Tibial artery (tissue), 4 donors: ENCODE measurements at regions not wholly inside any gene's neighbourhood (a gene's known extent, or its start where the extent isn't known, plus 50 kb on each side); places are given as distances from the start of the nearest gene placed in this dataset.

ENCODE experiments used
- DNase-seq, 2 donors: peaks; one replicate each; pipeline ENCODE4 v3.0.0-alpha.2; 2019
- H3K27ac ChIP-seq, 2 donors: fragments of 200-600 bp; sonication (generic) in 1 of 2; 1 replicate in 1 of 2; 2 replicates in 1 of 2; pipeline ENCODE4 v1.5.1; 2018 to 2019; ENCODE audit warnings: mild to moderate bottlenecking in 1 of 2
- H3K27me3 ChIP-seq, 2 donors: fragments of 200-600 bp; sonication (generic) in 1 of 2; one replicate each; pipeline versions ENCODE4 v1.5.1 to v1.6.0; 2016 to 2019
- H3K36me3 ChIP-seq, 3 donors: fragments of 200-600 bp; sonication (generic) in 2 of 3; one replicate each; pipeline ENCODE4 v1.5.1; 2016 to 2019; ENCODE audit warnings: mild to moderate bottlenecking in 2 of 3
- H3K4me1 ChIP-seq, 4 donors: fragments of 200-600 bp; sonication (generic) in 2 of 4; 1 replicate in 3 of 4; 2 replicates in 1 of 4; pipeline ENCODE4 v1.5.1; 2016 to 2019
- H3K4me3 ChIP-seq, 2 donors: fragments of 200-600 bp; sonication (generic) in 1 of 2; 1 replicate in 1 of 2; 2 replicates in 1 of 2; pipeline ENCODE4 v1.5.1; 2018 to 2019; ENCODE audit warnings: mild to moderate bottlenecking in 2 of 2
- H3K9me3 ChIP-seq, 3 donors: fragments of 200-600 bp; sonication (generic) in 1 of 3; one replicate each; pipeline ENCODE4 v1.5.1; 2016 to 2019
- intact Hi-C: fragments of 100-400 bp; cut with DNase I; formaldehyde crosslinking; loops from one replicate; pipeline ENCODE4 v1.15.0; 2023; ENCODE audit warnings: low total_unique reads
- TF ChIP-seq, protein P1 (sequence below), 2 experiments: fragments of 200-600 bp in 1 of 2; fragments of 450-650 bp in 1 of 2; IDR thresholded peaks; one replicate each; pipeline ENCODE4 v1.5.1; 2017 to 2019; ENCODE audit warnings: antibody characterized with exemption in 2 of 2, mild to moderate bottlenecking in 1 of 2, moderate library complexity in 1 of 2

DNA sequence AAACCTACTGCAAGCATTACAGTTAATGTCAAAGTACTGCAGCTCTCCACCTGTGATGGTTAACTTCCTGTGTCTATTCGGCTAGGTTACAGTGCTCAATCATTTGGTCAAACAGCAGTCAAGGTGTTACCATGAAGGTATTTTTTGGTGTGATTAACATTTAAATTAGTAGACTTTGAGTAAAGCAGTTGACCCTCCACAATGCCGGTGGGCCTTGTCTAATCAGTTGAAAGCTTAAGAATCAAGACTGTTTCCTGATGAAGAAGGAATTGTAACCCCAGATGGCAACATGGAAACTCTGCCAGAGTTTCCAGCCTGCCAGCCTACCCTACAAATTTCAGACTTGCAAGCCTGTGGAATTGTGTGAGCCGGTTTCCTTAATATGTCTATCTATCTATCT, 683.9 kb downstream of the BRD1 start:
- intact Hi-C loops: no loop called here

DNA sequence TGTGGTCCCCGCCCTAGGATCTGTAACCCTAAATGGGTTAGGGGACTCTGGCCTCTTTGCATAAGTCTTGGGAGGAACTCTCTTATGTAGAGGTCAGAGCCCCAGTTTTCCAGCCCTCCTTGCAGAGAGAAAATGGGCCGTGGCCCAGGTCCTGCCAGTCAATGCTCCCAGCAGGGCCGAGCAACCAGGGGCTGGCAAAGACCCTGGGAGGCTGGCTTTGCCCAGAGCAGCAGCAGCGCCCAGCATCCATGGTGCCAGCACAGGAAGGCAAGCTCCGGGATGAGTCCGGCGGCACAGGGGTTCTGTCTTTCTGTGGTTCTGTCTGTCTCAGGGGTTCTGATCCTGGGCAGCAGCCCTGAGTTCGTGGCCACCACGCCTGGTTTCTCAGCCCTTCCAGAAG, 684.8 kb downstream of the BRD1 start:
- H3K27me3 ChIP-seq: peaks cover 0 to 33% of the 10 kb centered on the region in 2 donors
- no peaks in the 10 kb centered on the region for H3K4me1 ChIP-seq
- intact Hi-C loops: no loop called here
- no peak overlapping the region for H3K4me3 ChIP-seq
- DNase-seq: no peak
- TF ChIP-seq, protein P1, sequence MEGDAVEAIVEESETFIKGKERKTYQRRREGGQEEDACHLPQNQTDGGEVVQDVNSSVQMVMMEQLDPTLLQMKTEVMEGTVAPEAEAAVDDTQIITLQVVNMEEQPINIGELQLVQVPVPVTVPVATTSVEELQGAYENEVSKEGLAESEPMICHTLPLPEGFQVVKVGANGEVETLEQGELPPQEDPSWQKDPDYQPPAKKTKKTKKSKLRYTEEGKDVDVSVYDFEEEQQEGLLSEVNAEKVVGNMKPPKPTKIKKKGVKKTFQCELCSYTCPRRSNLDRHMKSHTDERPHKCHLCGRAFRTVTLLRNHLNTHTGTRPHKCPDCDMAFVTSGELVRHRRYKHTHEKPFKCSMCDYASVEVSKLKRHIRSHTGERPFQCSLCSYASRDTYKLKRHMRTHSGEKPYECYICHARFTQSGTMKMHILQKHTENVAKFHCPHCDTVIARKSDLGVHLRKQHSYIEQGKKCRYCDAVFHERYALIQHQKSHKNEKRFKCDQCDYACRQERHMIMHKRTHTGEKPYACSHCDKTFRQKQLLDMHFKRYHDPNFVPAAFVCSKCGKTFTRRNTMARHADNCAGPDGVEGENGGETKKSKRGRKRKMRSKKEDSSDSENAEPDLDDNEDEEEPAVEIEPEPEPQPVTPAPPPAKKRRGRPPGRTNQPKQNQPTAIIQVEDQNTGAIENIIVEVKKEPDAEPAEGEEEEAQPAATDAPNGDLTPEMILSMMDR (IDR thresholded peaks at IDR 0.05): no peak
- no peaks in the 10 kb centered on the region for H3K9me3 ChIP-seq
- no peak overlapping the region for H3K27ac ChIP-seq
- H3K36me3 ChIP-seq: no peaks in the 10 kb centered on the region

More for the DNA sequence above, 683.9 kb downstream of the BRD1 start:
- no peak for DNase-seq
- no peak overlapping the region for H3K4me3 ChIP-seq
- H3K27me3 ChIP-seq: peaks cover 0 to 36% of the 10 kb centered on the region in 2 donors
- TF ChIP-seq, protein P1 (IDR thresholded peaks at IDR 0.05): no peak
- H3K36me3 ChIP-seq: no peaks in the 10 kb centered on the region
- H3K4me1 ChIP-seq: no peaks in the 10 kb centered on the region
- H3K9me3 ChIP-seq: no peaks in the 10 kb centered on the region
- no peak overlapping the region for H3K27ac ChIP-seq

DNA sequence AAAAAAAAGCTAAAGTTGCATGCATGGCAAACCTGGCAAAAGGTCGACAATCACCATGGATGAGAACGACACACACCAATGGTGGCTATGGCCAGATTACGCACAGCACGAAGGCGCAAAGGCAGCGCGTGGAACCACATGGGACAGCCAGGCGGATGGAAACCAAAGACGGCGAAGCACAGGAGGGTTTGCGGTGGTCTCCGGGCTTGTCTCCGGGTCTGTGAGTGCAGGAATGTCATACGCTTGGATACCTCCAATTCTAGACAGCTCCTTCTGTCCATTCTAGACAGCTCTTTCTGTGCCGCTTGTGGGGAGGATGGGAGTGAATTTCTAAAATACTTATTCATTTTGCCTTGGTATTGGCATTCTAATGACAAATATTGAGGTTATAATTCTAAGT, 685.4 kb downstream of the BRD1 start:
- TF ChIP-seq, protein P1 (IDR thresholded peaks at IDR 0.05): no peak
- Histone ChIP-seq H3K4me1 (no peaks in the 10 kb centered on the region), H3K9me3 (no peaks in the 10 kb centered on the region), H3K36me3 (no peaks in the 10 kb centered on the region), H3K4me3 (no peak overlapping the region), H3K27ac (no peak overlapping the region), H3K27me3 (peaks cover 0 to 33% of the 10 kb centered on the region in 2 donors)
- no peak for DNase-seq
- intact Hi-C loops: no loop called here

DNA sequence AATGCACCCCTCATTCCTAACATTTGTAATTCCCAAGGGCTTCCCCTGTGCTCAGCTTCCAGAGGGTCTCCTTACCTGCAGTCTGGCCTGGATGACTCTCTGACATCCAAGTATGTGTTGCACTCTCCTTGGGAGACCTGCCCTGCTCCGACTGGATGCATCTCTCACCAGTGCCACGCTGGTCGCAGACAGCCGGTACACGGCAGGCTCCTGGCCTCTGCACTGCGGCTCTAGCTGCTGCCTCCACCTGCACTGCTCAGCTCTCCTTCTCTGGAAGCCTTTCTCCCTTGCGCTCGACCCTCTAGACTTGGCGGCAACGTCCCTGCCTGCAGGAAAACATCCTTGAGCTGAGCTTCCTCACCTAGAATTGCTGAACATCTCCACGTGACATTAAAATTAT, 685.9 kb downstream of the BRD1 start:
- H3K4me1 ChIP-seq: no peaks in the 10 kb centered on the region
- intact Hi-C loops: no loop called here
- no peaks in the 10 kb centered on the region for H3K9me3 ChIP-seq
- H3K4me3 ChIP-seq: no peak overlapping the region
- H3K27ac ChIP-seq: no peak overlapping the region
- no peaks in the 10 kb centered on the region for H3K36me3 ChIP-seq
- TF ChIP-seq, protein P1 (IDR thresholded peaks at IDR 0.05): no peak
- H3K27me3 ChIP-seq: peaks cover 0 to 34% of the 10 kb centered on the region in 2 donors
- DNase-seq: no peak

DNA sequence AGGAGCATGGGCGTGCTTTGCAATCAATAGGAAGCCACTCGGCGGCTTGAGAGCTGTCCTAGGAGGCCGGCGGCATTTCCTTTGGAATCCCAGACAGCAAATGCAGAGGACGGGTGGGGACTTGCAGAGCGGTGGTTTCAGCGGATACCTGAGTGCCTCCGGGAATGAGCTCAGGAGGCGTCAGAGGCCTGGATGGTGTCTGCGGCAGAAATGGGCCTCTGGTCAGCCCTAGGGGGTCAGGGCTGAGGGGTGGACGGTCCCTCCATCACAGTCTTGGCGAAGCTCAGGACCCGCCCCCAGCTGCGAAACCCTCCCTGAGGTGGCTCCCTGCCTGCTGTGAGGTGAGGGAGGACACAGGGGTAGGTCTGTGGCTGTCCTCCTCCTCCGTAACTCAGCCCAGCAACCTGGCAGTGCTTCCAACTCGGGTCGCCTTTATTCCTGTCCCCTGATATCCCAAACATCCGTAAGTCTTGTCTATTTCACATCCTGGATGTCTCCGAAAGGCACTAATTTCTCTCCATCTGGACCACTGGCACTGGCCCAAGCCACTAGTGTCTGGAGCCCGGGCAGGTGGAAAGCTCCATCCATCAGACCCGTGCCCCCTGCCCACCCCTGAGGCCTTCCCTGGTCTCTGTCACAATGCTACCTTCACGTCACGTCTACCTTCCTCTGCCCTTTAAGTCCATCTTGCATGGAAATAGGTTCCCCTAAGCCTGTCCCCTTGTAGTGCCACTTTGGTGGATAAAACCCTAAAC, 686.6 kb downstream of the BRD1 start:
- intact Hi-C loops: no loop called here
- Histone ChIP-seq H3K4me1 (no peaks in the 10 kb centered on the region), H3K27me3 (peaks cover 0 to 33% of the 10 kb centered on the region in 2 donors), H3K9me3 (no peaks in the 10 kb centered on the region), H3K36me3 (no peaks in the 10 kb centered on the region), H3K4me3 (no peak overlapping the region), H3K27ac (no peak overlapping the region)
- DNase-seq: no peak
- TF ChIP-seq, protein P1 (IDR thresholded peaks at IDR 0.05): no peak
